Neural crest cell (in vitro differentiated cells): ENCODE measurements at regions not wholly inside any gene's neighbourhood (a gene's known extent, or its start where the extent isn't known, plus 50 kb on each side); places are given as distances from the start of the nearest gene placed in this dataset.
"Not testable (repeated sequence)": the region's sequence is repeated elsewhere in the genome, so short reads cannot be mapped to it uniquely, and the experiment has no call there.

Experiments
- DNase-seq: peaks from one replicate; pipeline ENCODE4 v3.0.0; 2021; ENCODE audit warnings: low read depth, mixed read lengths, low spot score
- H3K27ac Mint-ChIP-seq: one replicate; pipeline ENCODE4 v1.8.0; 2021; ENCODE audit warnings: mild to moderate bottlenecking, mixed read lengths; ENCODE audit not compliant: unreplicated experiment
- H3K27me3 Mint-ChIP-seq: 2 replicates; pipeline ENCODE4 v1.8.0; 2021; ENCODE audit warnings: low read depth, mild to moderate bottlenecking, mixed read lengths
- H3K36me3 Mint-ChIP-seq: 2 replicates; pipeline ENCODE4 v1.8.0; 2021; ENCODE audit warnings: low read depth, mild to moderate bottlenecking, mixed read lengths
- H3K4me1 Mint-ChIP-seq: 2 replicates; pipeline ENCODE4 v1.8.0; 2021; ENCODE audit warnings: mixed read lengths
- H3K4me3 Mint-ChIP-seq: one replicate; pipeline ENCODE4 v1.8.0; 2021; ENCODE audit warnings: mild to moderate bottlenecking, mixed read lengths
- H3K9me3 Mint-ChIP-seq: 2 replicates; pipeline ENCODE4 v1.8.0; 2021; ENCODE audit warnings: mixed read lengths
- CTCF ChIP-seq: fragments of 200-600 bp; sonication (generic); conservative IDR thresholded peaks from 2 replicates; pipeline ENCODE4 v1.5.0; 2021; ENCODE audit warnings: antibody characterized with exemption, mild to moderate bottlenecking

GRCh38 chr1:118396279-118396678 lies 211.3 kb upstream of the SPAG17 start:
- no peaks in the 10 kb centered on the region for H3K27me3 Mint-ChIP-seq
- no peaks in the 10 kb centered on the region for H3K4me1 Mint-ChIP-seq
- no peak for DNase-seq
- H3K4me3 Mint-ChIP-seq, result no peak overlapping the region
- no peak for TF ChIP-seq CTCF
- no peaks in the 10 kb centered on the region for H3K9me3 Mint-ChIP-seq
- no peak overlapping the region for H3K27ac Mint-ChIP-seq
- H3K36me3 Mint-ChIP-seq, result no peaks in the 10 kb centered on the region

- Mint-ChIP-seq H3K27ac (no peak overlapping the region), H3K4me1 (no peaks in the 10 kb centered on the region), H3K4me3 (no peak overlapping the region), H3K27me3 (no peaks in the 10 kb centered on the region), H3K36me3 (no peaks in the 10 kb centered on the region), H3K9me3 (no peaks in the 10 kb centered on the region)
- no peak for TF ChIP-seq CTCF
- DNase-seq, result no peak
Measured at GRCh38 chr1:118395430-118395991, 210.5 kb upstream of the SPAG17 start.

- H3K27ac Mint-ChIP-seq, result no peak overlapping the region
Measured at GRCh38 chr1:118390955-118391354, 205.9 kb upstream of the SPAG17 start.

GRCh38 chr1:118388301-118388959 lies 203.4 kb upstream of the SPAG17 start:
- Mint-ChIP-seq H3K4me1 (no peaks in the 10 kb centered on the region), H3K4me3 (no peak overlapping the region), H3K9me3 (peaks cover 2% of the 10 kb centered on the region), H3K27me3 (no peaks in the 10 kb centered on the region), H3K36me3 (no peaks in the 10 kb centered on the region), H3K27ac (no peak overlapping the region)
- DNase-seq, result no peak
- TF ChIP-seq CTCF, result no peak

More at GRCh38 chr1:118390955-118391354, 205.9 kb upstream of the SPAG17 start:
- DNase-seq, result no peak
- Mint-ChIP-seq H3K27me3 (no peaks in the 10 kb centered on the region), H3K9me3 (peaks cover 2% of the 10 kb centered on the region), H3K4me3 (no peak overlapping the region), H3K4me1 (no peaks in the 10 kb centered on the region), H3K36me3 (no peaks in the 10 kb centered on the region)
- no peak for TF ChIP-seq CTCF

- no peaks in the 10 kb centered on the region for H3K27me3 Mint-ChIP-seq
- TF ChIP-seq CTCF, result no peak
- no peak for DNase-seq
- H3K9me3 Mint-ChIP-seq, result peaks cover 10% of the 10 kb centered on the region
- no peaks in the 10 kb centered on the region for H3K4me1 Mint-ChIP-seq
- no peak overlapping the region for H3K4me3 Mint-ChIP-seq
- H3K36me3 Mint-ChIP-seq, result no peaks in the 10 kb centered on the region
- no peak overlapping the region for H3K27ac Mint-ChIP-seq
Measured at GRCh38 chr1:118381197-118381869, 196.3 kb upstream of the SPAG17 start.

GRCh38 chr1:118377183-118377582 lies 192.2 kb upstream of the SPAG17 start:
- not testable (repeated sequence) for DNase-seq, H3K4me3 Mint-ChIP-seq, H3K4me1 Mint-ChIP-seq, H3K27ac Mint-ChIP-seq, H3K27me3 Mint-ChIP-seq, H3K36me3 Mint-ChIP-seq
- H3K9me3 Mint-ChIP-seq, result peaks cover 15% of the 10 kb centered on the region
